HG03354 (cell line): ENCODE measurements at regions not wholly inside any gene's neighbourhood (a gene's known extent, or its start where the extent isn't known, plus 50 kb on each side); places are given as distances from the start of the nearest gene placed in this dataset.

ENCODE experiments used
- ATAC-seq: cut with Tn5 transposase; IDR thresholded peaks from one replicate; pipeline ENCODE4 v1.9.1; 2021; ENCODE audit warnings: mild to moderate bottlenecking; ENCODE audit not compliant: unreplicated experiment, poor library complexity, severe bottlenecking

DNA sequence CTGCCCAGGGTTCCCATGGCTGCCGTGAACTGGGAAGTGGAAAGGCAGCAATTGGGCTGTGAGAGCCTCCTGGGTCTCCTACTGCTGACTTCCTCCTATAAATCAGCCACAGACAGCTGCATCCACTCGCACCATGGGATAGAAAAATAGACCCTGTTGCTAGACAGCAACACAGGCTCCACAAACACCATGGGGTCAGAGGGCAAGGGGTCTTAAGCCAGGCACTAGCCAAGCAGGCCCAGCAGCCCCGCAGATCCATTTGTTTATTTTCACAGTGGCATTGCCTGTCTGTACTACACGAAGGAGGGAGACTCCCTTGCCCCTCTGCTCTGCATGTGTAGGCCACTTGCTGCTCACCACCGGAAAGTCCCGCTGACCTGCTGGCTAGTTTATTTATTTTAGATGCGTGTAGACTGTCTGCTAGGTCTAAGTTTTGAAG lies 139.8 kb downstream of the DACT1 start:
- no peak for ATAC-seq

DNA sequence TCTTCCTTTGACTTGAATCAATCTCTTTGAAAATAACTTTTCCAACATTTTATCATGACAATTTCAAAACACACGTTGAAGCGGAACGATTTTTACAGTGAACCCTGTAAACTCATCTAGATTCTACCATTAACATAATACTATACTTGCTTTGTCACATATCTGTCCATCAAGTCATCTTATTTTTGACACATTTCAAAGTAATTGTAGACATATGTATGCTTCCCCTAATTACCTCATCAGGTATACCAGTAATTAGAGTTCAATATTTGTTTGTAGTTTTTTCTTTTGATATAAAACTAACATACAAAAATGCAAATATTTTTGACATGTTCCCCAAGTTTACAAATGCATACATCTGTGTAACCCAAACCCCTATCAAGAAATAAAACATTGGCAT lies 140.4 kb downstream of the DACT1 start:
- ATAC-seq: no peak

DNA sequence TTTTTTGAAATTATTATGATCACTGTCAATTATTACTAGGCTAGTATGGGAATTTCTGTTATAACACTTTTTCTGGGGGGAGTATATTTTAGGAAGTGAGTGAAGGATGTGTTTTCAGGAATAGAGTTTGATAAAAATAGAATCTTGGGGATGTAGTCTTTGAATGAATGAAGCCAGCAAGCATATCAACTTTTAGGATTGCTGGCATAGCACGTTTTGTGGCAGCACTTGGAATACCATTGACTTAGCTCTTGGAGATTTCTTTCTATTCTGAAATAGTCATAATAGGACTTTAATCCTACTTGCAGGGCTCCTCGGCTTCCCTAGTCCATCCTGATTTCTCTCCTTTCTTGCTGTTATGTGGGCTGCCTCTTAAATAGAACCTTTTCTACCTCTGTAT lies 141.6 kb downstream of the DACT1 start:
- ATAC-seq: no peak

DNA sequence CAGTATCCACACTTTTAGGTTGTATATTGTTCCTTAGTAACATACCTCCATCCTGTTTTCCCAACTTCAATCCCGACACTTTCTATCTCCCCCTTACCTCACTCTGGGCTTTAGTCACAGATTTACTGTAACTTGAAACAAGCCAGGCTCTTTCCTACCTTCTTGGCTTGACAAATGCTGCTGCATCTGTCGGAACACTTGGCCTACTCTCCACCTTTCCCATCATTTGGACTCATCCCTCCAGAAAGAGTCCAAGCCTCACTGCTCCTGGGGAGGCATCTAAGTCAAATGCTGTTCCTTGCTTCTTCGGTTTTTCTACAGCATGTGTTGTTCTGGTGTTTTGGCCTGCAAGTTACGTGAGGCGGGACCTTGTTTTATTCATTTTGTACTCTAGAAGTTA lies 142.4 kb downstream of the DACT1 start:
- no peak for ATAC-seq

DNA sequence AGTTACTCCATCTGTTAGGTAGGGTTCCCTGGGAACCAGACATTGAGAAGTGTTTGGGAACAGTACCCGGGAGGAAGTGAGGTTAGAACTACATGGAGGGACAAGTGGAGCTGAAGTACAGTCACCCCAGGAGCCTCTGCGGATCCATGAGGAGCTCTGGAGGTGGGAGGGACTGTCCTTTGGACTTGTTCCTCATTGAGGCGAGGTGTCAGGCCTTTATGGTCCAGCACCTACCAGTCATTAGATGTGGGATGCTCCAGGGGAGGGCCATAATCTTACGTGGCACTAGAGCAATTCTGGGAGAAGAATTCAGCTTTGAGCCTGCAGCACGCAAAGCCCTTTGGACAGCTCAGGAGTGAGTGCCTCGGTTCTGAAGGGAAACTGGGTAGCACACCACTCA lies 142.8 kb downstream of the DACT1 start:
- no peak for ATAC-seq

DNA sequence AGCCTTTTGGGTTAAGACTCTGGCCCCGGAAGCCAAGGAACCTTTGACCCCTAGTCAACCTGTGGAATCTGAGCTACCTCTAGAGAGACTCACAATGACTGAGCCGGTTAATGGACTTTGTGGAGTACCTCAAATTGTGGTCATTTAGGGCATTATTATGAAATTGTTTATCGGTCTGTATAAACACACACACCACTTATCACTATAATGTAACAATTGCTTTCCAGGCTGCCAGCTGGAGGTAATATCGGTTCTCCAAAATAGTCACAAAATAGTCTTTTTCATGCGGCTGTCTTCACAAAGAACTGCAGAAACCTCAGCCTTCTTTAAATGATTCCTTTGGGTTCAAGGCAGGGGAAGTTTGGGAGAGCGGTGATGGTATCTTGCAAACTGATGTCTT lies 144.2 kb downstream of the DACT1 start:
- no peak for ATAC-seq

DNA sequence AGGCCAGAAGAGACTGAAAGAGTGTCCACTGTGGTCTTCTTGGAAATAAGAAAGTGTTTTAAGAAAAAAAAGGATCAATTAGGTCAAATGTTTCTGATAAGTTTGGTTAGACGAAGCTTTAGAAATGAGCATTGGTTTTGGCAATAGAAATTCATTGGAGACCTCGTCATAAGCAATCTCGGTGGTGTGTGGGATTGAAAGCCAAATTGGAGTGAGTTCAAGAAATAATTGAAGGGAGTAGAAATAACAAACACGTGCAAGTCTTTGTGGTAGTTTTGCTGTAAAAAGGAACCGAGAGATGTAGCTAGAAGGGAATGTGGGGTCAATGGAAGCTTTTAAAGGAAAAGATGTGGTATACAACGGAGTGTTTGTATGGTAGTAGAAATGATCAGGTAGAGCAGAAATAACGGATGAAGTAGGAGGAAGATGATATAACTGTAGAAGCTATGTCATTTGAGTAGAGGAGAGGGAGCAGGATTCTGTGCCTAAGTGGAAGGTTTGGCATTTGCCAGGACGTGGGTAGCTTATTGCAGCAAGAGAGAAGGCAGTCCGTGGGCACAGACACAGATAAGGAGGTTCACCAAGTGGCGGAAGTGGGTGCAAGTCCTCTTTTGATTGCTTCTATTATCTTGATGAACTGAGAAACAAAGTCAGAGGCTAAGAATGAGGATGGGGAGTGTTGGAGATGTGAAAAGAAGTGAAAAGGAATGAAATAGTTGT lies 146.2 kb downstream of the DACT1 start:
- ATAC-seq: no peak

DNA sequence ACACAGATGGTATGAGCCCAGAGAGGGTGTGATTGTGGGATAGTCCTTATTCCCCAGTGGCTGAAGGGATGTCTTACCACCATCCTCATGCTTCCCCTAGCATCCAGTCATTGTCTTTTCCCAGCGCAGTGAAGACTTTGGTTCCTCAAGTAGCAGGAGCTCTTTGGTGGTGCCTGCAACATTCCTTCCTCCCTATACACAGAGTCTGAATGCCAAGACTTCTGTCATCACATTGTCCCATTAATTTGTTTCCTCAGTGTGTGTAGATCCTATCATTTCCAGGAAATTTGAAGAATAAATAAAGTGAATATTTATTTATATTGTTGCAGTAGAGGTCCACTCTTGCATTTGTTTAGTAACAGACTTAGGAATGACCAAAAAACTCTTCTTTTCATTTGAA lies 147.2 kb downstream of the DACT1 start:
- no peak for ATAC-seq

DNA sequence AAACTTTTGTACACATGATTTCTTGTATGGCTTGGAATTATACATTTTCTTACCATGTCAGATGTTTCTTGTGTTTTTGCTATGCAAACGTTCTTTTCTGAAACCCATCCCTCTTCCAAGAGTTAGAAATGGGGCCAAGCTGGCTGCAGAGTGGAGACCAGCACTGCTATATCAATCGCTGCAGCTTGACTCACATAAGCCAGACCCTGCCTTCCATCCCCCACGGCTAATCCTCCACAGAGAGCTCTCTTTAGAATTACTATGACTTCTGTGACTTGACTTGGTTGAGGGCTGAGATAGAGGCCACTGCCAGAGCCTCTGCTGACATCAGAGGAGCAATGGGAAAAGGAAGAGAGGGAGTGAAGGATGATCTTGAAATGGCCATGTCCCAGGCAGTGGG lies 147.9 kb downstream of the DACT1 start:
- ATAC-seq: no peak

DNA sequence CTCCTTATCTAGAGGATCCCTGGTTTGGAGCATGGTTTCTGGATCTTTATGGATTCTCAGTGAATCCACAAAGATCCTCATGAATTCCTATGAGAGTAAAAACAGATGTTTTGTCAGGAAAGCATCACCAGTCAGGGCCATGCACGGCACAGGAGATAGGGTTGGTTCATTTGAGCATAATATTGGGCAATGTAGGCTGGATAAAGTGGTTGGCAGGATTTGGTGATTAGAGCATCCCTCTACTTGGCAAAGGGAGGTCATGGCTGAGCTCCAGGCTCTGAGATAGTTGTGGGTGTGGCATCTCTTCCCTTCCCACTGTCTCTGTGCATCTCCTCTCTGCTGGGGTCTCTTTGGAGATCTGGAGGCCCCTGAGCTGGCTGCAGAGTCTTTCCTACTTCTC lies 149.8 kb downstream of the DACT1 start:
- ATAC-seq: no peak

DNA sequence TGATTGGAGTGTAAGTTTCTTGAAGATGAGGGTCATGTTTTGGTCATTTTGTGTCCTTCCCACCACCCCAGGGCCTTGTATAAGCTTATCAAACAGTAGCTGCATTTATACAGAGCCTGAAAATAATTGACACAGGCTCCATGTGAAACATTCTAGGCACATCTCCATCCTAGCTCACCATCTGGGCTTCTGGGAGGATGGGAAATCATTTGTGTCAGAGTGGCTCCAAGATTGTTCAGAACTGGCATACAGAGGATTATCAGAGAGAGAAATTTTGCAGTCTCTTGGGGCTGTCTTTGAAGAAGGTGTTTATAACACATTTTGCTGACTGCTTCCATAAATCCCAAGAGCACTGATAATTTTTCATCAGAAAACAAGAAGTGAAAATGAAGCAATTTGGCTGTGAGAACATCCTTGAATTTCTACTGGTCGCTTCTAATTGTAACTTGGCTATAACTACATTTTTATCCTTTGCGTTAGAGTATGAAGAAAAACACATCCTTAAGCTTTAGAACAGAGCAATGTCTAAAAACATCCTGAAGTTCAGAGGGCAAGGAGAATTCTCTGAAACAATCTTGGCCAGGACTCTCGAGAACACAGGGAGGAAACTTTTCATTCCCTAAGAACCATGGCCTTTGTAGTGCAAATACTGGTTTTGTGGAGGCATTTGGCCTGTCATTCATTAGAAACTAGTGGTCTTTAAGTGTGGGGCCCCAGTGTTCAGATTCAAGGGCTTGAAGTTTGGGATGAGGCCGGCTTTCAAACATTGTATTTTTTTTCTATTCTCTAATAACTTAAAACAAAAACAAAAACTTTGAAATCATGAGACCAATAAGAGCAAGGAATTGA lies 151.1 kb downstream of the DACT1 start:
- no peak for ATAC-seq

DNA sequence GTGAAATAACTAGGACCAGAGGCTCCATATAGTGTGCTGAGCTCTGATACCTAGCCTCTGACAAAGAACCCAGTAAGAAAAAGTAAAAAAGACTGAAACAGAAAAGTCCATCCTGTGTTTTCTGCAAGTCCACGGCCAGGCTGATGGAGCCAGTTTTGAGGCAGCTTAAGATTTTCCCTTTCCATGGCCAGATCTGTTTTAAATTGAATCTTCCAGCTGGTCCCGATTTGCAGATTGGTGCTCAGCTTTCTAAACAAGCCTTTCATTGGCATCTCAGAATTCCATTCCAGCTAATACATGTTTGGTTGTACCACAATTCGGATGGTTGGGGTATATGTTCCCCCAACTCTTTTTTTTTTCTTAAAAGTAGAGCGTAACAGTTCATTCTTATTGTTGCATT lies 152.0 kb downstream of the DACT1 start:
- ATAC-seq: no peak

DNA sequence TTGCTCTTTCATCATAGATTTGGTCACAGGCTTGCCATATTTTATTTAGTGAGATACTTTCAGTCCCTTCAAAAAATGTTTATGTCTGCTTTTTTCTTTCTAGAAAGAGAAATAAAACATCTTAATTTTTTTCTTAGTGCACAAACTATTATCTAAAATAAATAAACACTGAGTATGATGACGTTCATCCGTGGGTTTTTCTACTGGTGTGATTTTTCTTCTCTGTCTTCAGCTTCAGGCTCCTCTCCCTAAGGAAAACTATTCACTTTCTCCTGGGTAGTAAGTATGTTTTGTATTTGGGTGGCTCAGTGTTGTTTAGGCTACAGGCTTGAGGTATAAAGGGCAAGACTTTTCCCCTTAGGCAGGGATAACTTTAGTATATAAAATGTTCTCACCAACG lies 154.7 kb downstream of the DACT1 start:
- no peak for ATAC-seq

DNA sequence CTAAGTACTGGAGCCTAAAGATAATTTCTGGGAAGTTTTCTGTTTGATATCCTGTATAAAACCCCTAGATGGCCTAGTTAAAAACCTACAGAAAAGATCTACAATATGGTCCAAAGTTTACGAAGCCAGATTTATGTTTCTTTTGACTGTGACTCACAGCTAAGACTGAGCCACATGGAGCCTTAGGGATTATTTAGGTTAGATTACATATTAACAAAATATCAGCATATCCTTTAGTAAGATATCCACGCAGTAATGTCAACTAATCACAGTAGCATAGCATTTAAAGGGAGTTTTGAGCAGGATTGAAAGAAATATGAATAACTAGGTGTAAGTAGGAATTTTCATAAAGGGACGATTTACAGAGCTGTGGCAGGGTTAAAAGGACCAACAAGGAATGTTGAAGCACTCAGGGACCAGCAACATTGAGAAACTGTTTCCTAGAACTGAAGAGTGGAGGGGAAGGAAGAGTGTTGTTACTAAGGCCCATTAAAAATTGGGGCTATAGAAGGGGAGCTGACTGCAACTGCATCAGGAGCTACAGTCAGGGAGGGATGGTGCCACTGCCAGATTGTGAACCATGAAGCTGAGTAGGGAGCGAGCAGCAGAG lies 155.5 kb downstream of the DACT1 start:
- no peak for ATAC-seq

DNA sequence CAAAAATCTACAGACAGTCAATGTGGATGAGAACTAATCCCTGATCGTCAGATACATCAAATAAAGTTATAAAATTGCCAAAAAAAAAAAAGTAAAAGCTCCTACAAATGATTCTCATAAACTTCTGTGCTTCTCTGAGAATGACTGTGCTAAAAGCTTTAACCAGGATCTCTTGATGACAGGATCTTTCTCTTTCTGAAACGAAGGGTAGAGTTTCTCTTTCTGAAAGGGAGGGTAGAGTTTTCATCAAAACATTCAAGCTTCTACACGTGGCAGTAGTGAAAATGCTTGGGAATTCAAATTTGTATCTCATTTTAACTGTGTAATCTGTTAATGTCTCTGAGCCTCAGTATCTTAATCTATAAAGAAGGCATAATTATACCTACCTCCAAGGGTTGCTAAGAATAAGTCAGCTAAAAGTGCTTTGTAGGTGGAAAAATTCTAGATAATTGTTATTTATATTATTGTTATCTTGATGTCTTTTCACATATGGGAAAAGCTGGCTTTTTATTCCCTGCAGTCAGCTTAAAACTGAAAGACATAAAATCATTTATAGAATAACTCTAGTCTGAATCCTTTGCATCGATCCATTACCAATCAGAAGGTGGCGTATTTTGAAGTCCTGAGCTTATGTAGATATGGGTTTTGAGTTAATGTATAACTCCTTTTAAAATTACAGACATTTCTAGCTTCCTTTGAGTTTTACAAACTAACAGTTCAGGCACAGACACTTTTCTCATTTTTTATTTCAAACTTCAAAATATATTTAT lies 157.4 kb downstream of the DACT1 start:
- no peak for ATAC-seq

DNA sequence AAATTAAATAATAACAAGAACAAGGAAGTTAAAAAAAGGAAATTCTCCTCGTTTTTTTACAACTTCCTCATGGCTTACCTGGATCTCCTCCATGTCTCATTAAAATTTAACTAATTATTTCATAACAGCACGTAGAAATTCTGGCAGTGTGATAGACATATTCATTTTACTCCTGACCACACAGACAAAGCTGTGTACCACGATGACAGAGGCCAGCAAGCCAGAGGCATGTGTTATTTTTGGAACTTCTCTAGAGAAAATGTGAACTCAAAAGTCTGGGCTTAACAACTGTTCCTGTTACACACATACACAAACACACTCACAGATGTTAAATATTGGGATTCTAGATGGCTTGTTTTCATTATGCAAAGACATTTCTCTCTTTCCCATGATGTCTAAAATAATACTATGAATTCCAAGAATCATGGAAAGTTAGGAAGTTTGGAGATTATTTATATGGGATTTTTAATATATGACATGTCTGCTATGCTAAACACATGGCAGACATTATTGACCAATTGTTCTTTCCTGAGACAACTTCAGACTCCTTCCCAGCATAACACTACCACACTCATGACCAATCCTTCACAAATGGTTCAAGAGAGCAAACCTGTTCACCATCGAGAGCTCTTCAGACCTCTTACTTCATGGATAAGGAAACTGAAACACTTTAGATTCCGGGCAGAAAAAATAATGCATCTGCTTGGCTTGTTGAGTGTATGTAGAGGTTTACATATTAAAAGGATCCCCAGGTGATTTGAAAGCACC lies 158.7 kb downstream of the DACT1 start:
- ATAC-seq: peak; percentile 21

DNA sequence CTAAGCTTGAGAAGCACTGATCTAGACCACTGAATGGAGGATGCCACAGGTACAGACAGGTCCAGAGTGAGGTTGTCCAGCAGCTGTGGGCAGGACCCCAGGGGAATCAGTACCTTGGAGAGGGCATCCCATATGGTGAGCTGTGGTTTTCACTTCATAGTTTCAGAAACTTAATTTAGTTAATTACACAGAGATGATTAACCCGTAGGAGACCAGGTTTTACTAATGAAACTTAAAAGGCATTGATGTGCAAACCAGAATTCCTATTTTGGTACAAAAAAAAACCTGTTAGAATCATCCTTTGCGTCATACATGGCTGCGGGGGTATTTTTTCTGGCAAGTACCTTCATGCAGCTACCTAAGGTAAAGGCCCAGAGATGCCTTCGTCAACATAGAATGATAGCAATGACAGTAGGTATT lies 159.3 kb downstream of the DACT1 start:
- ATAC-seq: peak; percentile 90

DNA sequence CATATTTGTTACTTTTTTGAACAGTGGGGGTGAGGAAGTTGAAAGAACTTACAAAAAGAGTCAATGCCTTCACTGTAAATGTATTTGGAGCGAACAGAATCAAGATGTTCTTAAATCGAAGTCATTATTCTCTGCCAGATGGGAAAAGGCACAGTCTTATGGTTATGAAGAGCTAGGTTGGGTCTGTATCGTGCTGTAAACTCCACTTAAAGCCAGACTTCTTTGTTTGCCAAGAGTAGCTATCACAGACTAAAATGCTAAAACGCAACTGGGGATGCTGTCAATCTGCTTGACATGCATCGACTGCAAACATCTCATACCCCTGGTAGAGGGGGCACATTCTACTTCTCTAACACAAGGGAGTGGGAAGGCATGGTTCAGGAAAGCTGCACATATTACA lies 160.4 kb downstream of the DACT1 start:
- no peak for ATAC-seq

DNA sequence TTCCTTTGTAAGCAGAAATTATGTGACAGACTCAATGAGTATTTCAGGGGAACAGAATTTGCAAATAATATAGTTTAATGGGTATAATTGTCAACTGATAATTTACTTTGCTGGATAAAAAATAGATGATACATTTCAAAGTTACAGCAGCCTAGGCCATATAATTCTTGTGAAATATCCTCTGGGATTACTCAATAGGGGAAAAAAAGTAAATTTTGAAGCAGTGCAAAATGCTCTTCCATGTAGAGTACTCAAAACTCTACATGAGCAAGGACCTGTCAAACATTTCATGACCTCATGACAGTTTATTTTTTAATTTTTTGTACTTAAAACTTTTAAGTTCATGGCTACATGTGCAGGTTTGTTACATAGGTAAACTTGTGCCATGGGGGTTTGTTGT lies 163.3 kb downstream of the DACT1 start:
- no peak for ATAC-seq
